Smooth muscle cell of the brain vasculature (primary cell): ENCODE measurements at regions not wholly inside any gene's neighbourhood (a gene's known extent, or its start where the extent isn't known, plus 50 kb on each side); places are given as distances from the start of the nearest gene placed in this dataset.
"Not testable (repeated sequence)": the region's sequence is repeated elsewhere in the genome, so short reads cannot be mapped to it uniquely, and the experiment has no call there.

Source experiments
- DNase-seq: peaks from one replicate; pipeline ENCODE4 v3.0.0-alpha.2; 2012; ENCODE audit warnings: low read depth, low spot score

GRCh38 chr4:82090717-82091116 lies 283.1 kb downstream of the HNRNPD start:
- DNase-seq, result no peak

DNA sequence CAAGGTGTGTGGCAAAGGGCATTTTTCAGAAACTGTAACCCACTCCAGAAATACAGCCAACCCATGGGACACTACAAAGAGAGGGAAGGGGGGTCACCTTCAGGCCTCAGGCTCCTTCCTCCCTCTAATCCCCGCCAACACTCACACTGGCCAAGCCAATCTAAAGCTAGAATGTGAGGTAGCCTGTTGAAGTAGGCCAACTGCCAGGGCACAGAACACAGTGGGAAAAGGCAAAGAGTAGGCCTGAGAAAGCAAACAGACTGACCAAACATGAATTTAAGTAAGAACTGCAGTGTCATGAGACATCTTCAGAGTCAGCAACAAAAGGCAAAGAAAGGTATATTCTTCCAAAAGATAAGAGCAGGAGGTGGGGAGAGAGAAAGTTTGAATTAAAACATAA lies 289.0 kb downstream of the HNRNPD start:
- no peak for DNase-seq

- DNase-seq, result not testable (repeated sequence)
These were observed 296.3 kb downstream of the HNRNPD start for GRCh38 chr4:82077471-82077995.

- DNase-seq, result no peak
These were observed 297.0 kb downstream of the HNRNPD start for GRCh38 chr4:82076809-82077208.

- no peak for DNase-seq
These were observed 297.4 kb downstream of the HNRNPD start for GRCh38 chr4:82076359-82076758.

GRCh38 chr4:82071951-82072350 lies 301.8 kb downstream of the HNRNPD start:
- no peak for DNase-seq

DNA sequence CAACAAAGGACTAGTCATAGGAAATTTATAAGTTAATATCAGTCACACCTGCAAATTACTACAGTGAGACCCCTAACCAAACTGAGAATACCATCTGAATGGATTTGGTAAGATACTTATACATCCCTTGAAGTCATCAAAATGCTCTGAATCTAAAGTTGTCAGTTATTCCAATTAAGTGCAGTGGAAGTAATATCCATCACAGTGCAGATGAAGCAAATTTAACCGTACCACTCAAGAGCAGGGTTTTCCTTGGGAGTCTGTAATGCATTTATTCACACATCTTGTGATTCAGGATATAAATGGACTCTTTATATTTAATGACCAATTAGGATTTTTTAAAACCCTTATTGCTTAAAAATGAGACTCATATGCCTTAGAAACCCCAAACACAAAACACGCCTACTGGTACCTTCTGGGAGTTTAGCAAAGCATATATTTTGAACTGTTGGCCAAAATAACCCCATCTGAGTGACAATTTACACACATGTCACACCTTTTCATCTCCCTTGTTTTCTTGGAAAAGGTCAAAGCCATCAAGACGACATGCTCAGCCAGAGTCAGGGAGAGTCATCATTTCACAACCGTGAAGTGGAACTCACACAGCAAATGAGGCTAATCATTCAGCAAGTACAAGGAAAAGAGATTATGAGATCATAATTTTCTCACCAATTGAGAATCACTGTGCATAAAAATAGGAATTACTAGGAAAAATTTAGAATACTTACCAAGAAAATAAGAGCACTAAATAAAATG lies 303.7 kb downstream of the HNRNPD start:
- no peak for DNase-seq

- no peak for DNase-seq
These were observed 310.8 kb downstream of the HNRNPD start for GRCh38 chr4:82063017-82063416.

DNA sequence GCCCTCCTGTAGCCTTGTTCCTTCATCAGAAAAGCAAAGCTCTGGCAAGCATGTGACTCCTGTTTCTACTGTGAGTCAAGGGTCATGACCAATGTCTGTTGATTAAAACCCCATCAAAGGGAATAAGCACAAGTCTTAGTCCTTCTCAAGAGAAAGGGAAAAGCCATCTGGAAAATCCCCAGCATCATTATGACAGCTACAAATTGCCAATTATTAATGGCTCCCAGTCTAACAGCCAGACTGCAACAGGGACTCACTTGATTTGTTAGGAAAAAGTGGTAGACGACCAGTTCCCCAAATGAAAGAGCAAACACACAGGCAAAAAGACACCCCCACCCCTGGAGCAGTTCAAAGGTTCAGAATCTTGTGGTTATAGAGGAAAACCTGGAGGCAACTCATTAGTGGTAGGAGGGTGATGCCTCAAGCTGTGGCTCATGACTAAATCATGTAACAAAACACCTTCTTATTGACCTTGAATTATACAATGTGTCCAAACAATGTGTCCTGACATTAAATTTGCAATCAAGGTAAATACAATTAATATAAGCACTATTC lies 315.7 kb downstream of the HNRNPD start:
- no peak for DNase-seq

DNA sequence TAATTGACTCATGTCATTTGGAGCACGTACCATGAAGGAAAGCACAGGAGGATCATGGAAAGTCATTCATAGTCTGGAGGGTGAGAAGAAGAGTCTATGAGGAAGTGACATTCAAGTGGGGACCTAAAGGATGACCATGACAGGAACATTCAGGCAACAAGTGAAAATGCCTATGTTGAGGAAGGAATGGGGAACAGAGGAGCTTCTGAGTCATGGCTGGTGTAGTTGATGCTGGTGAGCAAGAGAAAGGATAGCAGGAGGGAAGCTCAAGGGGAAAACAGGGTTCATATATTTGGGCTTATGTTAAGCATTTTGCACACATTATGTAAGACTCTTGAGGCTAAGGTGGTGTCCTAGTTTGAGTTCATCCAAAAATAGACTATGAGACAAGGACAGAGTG lies 318.6 kb downstream of the HNRNPD start:
- DNase-seq, result no peak

GRCh38 chr4:82053396-82053795 lies 320.4 kb downstream of the HNRNPD start:
- DNase-seq, result no peak

DNA sequence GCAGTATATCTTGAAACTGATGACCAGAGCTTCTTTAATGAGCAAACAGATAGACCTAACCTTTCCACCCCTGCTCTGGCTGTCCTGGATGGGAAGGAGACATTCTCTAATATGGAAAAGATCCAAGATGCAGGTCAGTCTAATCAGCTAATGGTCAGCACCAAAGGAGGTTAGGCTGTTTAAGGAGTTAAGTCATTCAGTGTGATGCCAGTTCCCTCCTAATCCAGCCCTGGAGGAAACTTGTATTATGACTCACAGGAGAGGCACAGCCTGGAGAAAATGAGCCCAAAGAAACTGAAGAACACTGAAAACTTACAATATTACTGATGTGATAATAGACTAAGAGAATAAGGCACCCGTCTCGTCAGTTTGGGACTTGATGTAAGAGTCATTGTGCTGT lies 323.0 kb downstream of the HNRNPD start:
- DNase-seq, result no peak

- no peak for DNase-seq
These were observed 324.5 kb downstream of the HNRNPD start for GRCh38 chr4:82049294-82049693.

DNA sequence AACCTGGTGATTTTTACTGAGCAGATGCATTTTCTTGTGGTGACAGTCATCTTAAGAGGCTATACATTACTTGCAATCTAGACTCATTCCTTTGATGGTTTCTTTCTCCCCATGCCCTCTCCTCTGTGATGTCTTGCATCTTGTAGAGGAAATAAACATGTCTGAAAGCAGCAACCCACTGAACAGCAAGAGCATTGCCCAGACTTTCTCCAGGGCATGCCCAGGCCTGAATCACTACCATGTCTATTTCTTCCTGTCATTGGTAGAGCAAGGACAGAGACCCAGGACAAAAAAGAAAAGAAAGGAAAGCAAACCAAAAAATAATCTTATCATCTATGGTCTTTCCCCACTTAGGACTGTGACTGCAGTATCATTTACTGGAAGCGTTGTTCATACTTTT lies 326.1 kb downstream of the HNRNPD start:
- no peak for DNase-seq

- no peak for DNase-seq
These were observed 327.0 kb downstream of the HNRNPD start for GRCh38 chr4:82046796-82047195.

DNA sequence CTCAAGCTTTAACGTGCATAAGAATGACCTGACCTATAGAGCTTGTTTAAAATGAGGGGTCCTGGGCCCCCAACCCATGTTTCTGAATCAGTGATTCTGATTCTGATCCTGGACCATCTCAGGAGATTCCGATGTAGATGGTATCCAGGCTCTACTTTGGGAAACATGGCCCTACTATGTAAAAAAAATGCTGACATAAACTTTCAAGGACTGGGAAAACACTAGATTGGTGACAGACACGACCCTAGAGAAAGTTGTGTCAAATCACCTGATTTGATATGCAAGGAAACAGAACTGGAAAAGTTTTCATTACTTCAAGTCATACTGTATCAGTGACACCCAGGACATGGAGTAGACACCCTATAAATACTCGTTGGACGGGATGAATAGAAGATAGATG lies 328.5 kb downstream of the HNRNPD start:
- no peak for DNase-seq

GRCh38 chr4:82044141-82044993 lies 329.4 kb downstream of the HNRNPD start:
- no peak for DNase-seq

GRCh38 chr4:82043809-82044137 lies 330.0 kb downstream of the HNRNPD start:
- no peak for DNase-seq

GRCh38 chr4:82043081-82043808 lies 330.5 kb downstream of the HNRNPD start:
- no peak for DNase-seq

GRCh38 chr4:82042042-82042441 lies 331.7 kb downstream of the HNRNPD start:
- no peak for DNase-seq

- DNase-seq, result no peak
These were observed 334.9 kb downstream of the HNRNPD start for GRCh38 chr4:82038936-82039335.

DNA sequence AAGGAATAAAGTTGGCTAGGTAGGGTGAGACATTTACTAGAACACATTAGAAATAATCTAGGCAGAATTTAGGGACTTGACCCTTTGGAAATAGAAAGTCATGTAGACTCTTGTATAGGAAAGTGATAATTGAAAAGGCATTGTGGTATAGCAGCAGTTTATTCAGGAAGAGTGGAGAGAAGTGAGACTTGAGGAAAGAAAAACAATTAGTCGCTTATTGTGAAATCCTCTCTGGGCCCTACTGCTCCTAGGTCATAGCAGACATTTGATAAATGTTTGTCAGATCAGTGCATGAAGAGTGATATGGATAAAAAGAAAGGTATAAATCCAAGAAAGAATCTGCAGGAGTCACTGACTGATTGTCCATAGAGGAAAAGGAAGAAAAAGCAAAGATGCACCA lies 337.6 kb downstream of the HNRNPD start:
- DNase-seq, result no peak
